GM21723 (cell line): ENCODE measurements at regions not wholly inside any gene's neighbourhood (a gene's known extent, or its start where the extent isn't known, plus 50 kb on each side); places are given as distances from the start of the nearest gene placed in this dataset.

ENCODE experiments used
- ATAC-seq: cut with Tn5 transposase; IDR thresholded peaks from one replicate; pipeline ENCODE4 v1.9.1; 2021; ENCODE audit warnings: mild to moderate bottlenecking, moderate library complexity; ENCODE audit not compliant: unreplicated experiment

- ATAC-seq = no peak
Measured at GRCh38 chr11:127471662-127472061, 471.1 kb upstream of the KIRREL3 start.

GRCh38 chr11:127470306-127470884 is 469.8 kb upstream of the KIRREL3 start:
- ATAC-seq = peak; percentile 59

GRCh38 chr11:127464325-127464724 is 463.8 kb upstream of the KIRREL3 start:
- ATAC-seq = no peak

- ATAC-seq = no peak
Measured at GRCh38 chr11:127462065-127462344, 461.4 kb upstream of the KIRREL3 start.

- no peak for ATAC-seq
Measured at GRCh38 chr11:127461241-127462064, 460.9 kb upstream of the KIRREL3 start.

- no peak for ATAC-seq
Measured at GRCh38 chr11:127458561-127458960, 458.0 kb upstream of the KIRREL3 start.

- no peak for ATAC-seq
Measured at GRCh38 chr11:127454856-127455255, 454.3 kb upstream of the KIRREL3 start.

GRCh38 chr11:127452533-127452932 is 452.0 kb upstream of the KIRREL3 start:
- no peak for ATAC-seq

- no peak for ATAC-seq
Measured at GRCh38 chr11:127451861-127452260, 451.3 kb upstream of the KIRREL3 start.

- ATAC-seq = no peak
Measured at GRCh38 chr11:127448101-127448500, 447.5 kb upstream of the KIRREL3 start.

- ATAC-seq = no peak
Measured at GRCh38 chr11:127445476-127445875, 444.9 kb upstream of the KIRREL3 start.

GRCh38 chr11:127443297-127443696 is 442.7 kb upstream of the KIRREL3 start:
- ATAC-seq = no peak

GRCh38 chr11:127440616-127441015 is 440.0 kb upstream of the KIRREL3 start:
- no peak for ATAC-seq

GRCh38 chr11:127425281-127425680 is 424.7 kb upstream of the KIRREL3 start:
- no peak for ATAC-seq

- no peak for ATAC-seq
Measured at GRCh38 chr11:127424661-127425060, 424.1 kb upstream of the KIRREL3 start.

GRCh38 chr11:127420139-127420538 is 419.6 kb upstream of the KIRREL3 start:
- ATAC-seq = no peak

- ATAC-seq = no peak
Measured at GRCh38 chr11:127412722-127413380, 412.3 kb upstream of the KIRREL3 start.

- ATAC-seq = no peak
Measured at GRCh38 chr11:127412234-127412633, 411.7 kb upstream of the KIRREL3 start.

- no peak for ATAC-seq
Measured at GRCh38 chr11:127411283-127411682, 410.7 kb upstream of the KIRREL3 start.

- ATAC-seq = no peak
Measured at GRCh38 chr11:127395034-127395433, 394.5 kb upstream of the KIRREL3 start.

- no peak for ATAC-seq
Measured at GRCh38 chr11:127393460-127393997, 393.0 kb upstream of the KIRREL3 start.

GRCh38 chr11:127392575-127392974 is 392.0 kb upstream of the KIRREL3 start:
- no peak for ATAC-seq
